Body of pancreas (tissue), 4 donors: ENCODE measurements at regions not wholly inside any gene's neighbourhood (a gene's known extent, or its start where the extent isn't known, plus 50 kb on each side); places are given as distances from the start of the nearest gene placed in this dataset.

ENCODE experiments used
- POLR2A ChIP-seq, 3 donors: fragments of 450-650 bp; IDR thresholded peaks; one replicate each; pipeline ENCODE4 v1.6.1; 2016; ENCODE audit warnings: antibody characterized with exemption in 3 of 3, mild to moderate bottlenecking in 2 of 3
- TF ChIP-seq, protein P1 (sequence below), 7 experiments: fragments of 450-650 bp in 4 of 7; fragments of 200-600 bp in 3 of 7; sonication (generic) in 3 of 7; IDR thresholded peaks; one replicate each; pipeline ENCODE4 v1.5.1; 2016 to 2019; ENCODE audit warnings: antibody characterized with exemption in 7 of 7

DNA sequence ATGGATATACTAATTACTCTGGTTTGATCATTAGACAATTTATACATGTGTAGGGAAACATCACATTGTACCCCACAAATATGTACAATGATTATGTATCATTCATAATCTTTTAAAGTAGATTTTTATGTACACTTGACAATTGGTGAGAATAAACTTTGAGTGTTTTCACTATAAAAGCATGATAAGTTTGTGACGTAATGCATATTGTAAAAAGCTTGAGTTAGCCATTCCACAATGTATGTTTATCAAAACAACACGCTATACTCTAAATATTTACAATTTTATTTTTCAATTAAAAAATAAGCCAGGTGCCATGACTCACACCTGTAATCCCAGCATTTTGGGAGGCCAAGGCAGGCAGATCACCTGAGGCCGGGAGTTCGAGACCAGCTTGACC is 360.1 kb upstream of the ITGA1 start:
- TF ChIP-seq, protein P1, sequence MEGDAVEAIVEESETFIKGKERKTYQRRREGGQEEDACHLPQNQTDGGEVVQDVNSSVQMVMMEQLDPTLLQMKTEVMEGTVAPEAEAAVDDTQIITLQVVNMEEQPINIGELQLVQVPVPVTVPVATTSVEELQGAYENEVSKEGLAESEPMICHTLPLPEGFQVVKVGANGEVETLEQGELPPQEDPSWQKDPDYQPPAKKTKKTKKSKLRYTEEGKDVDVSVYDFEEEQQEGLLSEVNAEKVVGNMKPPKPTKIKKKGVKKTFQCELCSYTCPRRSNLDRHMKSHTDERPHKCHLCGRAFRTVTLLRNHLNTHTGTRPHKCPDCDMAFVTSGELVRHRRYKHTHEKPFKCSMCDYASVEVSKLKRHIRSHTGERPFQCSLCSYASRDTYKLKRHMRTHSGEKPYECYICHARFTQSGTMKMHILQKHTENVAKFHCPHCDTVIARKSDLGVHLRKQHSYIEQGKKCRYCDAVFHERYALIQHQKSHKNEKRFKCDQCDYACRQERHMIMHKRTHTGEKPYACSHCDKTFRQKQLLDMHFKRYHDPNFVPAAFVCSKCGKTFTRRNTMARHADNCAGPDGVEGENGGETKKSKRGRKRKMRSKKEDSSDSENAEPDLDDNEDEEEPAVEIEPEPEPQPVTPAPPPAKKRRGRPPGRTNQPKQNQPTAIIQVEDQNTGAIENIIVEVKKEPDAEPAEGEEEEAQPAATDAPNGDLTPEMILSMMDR (IDR thresholded peaks at IDR 0.05): no peak
- no peak for TF ChIP-seq POLR2A (IDR thresholded peaks at IDR 0.05)
